ENCODE measurements at regions not wholly inside any gene's neighbourhood (a gene's known extent, or its start where the extent isn't known, plus 50 kb on each side); places are given as distances from the start of the nearest gene placed in this dataset.

- H3K14ac ChIP-seq (ENCODE audit: insufficient read length), result no peak overlapping the region
Observed at GRCh38 chr2:2587354-2587753, 256.3 kb upstream of the MYT1L start.

More at GRCh38 chr2:2587354-2587753, 256.3 kb upstream of the MYT1L start:
- Histone ChIP-seq H3K79me1 (ENCODE audit: low read depth, low read length) (no peaks in the 10 kb centered on the region), H2BK15ac (ENCODE audit: low read length) (no peak overlapping the region), H3K4ac (replicated peaks; ENCODE audit: insufficient read length, low read depth, low read length) (no peak overlapping the region), H2BK20ac (ENCODE audit: low read length) (no peak overlapping the region), H3K27ac (ENCODE audit: low read depth, low read length) (no peak overlapping the region), H3K18ac (ENCODE audit: extremely low read depth, low read length) (no peak overlapping the region), H3K9me3 (ENCODE audit: insufficient read depth in 2 of 2, low read depth in 1 of 2, low read length in 1 of 2) (no peaks in the 10 kb centered on the region), H3K4me1 (replicated peaks in 1 of 4; ENCODE audit: control insufficient read depth in 3 of 4, insufficient read depth in 4 of 4, low read length in 3 of 4) (no peaks in the 10 kb centered on the region; a peak in 1 of 7 replicates), H3K9ac (replicated peaks in 1 of 4; ENCODE audit: extremely low read depth in 1 of 4, low read depth in 3 of 4, low read length in 3 of 4) (no peak overlapping the region), H3K4me2 (ENCODE audit: insufficient read depth in 1 of 2, low read depth in 2 of 2, low read length in 2 of 2) (no peak overlapping the region), H4K5ac (ENCODE audit: insufficient read length, low read depth, low read length) (no peak overlapping the region), H3K27me3 (replicated peaks in 1 of 4; ENCODE audit: control insufficient read depth in 3 of 4, extremely low read depth in 1 of 4, insufficient read depth in 3 of 4, low read length in 3 of 4) (no peaks in the 10 kb centered on the region), H2BK120ac (replicated peaks; ENCODE audit: low read depth, low read length) (no peak overlapping the region), H2BK5ac (ENCODE audit: low read depth, low read length) (no peak overlapping the region), H4K8ac (ENCODE audit: extremely low read depth, insufficient read depth, low read length) (no peak overlapping the region), H3K23me2 (ENCODE audit: low read depth, low read length) (no peaks in the 10 kb centered on the region), H4K20me1 (replicated peaks in 1 of 2; ENCODE audit: control insufficient read depth in 1 of 2, insufficient read depth in 2 of 2, low read length in 2 of 2) (no peaks in the 10 kb centered on the region), H3K23ac (ENCODE audit: insufficient read length) (no peak overlapping the region), H3K79me2 (ENCODE audit: control insufficient read depth in 1 of 2, insufficient read depth in 2 of 2, low read length in 2 of 2) (no peaks in the 10 kb centered on the region), H4K91ac (replicated peaks; ENCODE audit: insufficient read length, low read length) (no peak overlapping the region), H2AFZ (ENCODE audit: low read length) (no peak overlapping the region), H3K4me3 (ENCODE audit: extremely low read depth in 1 of 4, insufficient read depth in 2 of 4, low read depth in 3 of 4, low read length in 4 of 4) (no peak overlapping the region), H2AK5ac (ENCODE audit: low read depth, low read length) (no peak overlapping the region), H3K36me3 (ENCODE audit: control insufficient read depth in 2 of 4, insufficient read depth in 4 of 4, low read length in 3 of 4) (no peaks in the 10 kb centered on the region), H3K56ac (replicated peaks; ENCODE audit: insufficient read length, low read depth, low read length) (no peak overlapping the region), H2BK12ac (ENCODE audit: low read depth, low read length) (no peak overlapping the region)
- ChIA-PET POLR2A (ENCODE audit: partially characterized antibody) (no interaction called here), CTCF (ENCODE audit: partially characterized antibody) (interaction anchor here (0.9 kb wide), 2 partner anchors 111 to 485 kb away, joined by 3 to 4 read pairs; no protein-coding TSS in a partner anchor)
- no peak for TF ChIP-seq CTCF (IDR thresholded peaks at IDR 0.05; ENCODE audit: control extremely low read depth in 1 of 3, insufficient read depth in 1 of 3, low read depth in 1 of 3, low read length in 3 of 3)
- TF ChIP-seq HDAC6 (IDR thresholded peaks at IDR 0.05; ENCODE audit: low read depth, low read length), result no peak
- TF ChIP-seq EGR1 (IDR thresholded peaks at IDR 0.05; ENCODE audit: borderline replicate concordance, low read depth, low read length), result no peak
- no peak for TF ChIP-seq FOSL1 (IDR thresholded peaks at IDR 0.05; ENCODE audit: insufficient read depth, low read depth, low read length)
- DNase-seq (ENCODE audit: low read depth in 1 of 2, low spot score in 2 of 2) (no peak), FAIRE-seq (no peak)
- 93% methylated on average over 4 of the region's 4 CpGs; no CpG with 5 or more reads in 1 of the 2 experiments for WGBS, 2 experiments (ENCODE audit: extremely low coverage in 1 of 2, insufficient coverage in 1 of 2, insufficient read length in 1 of 2, insufficient replicate concordance in 2 of 2, low coverage in 1 of 2, low lambda C conversion rate in 2 of 2, missing lambda C conversion rate in 1 of 2)

Data from H1 (cell line).